Large intestine (tissue), 3 donors: ENCODE measurements at regions not wholly inside any gene's neighbourhood (a gene's known extent, or its start where the extent isn't known, plus 50 kb on each side); places are given as distances from the start of the nearest gene placed in this dataset.

Source experiments
- DNase-seq, 2 donors: peaks; one replicate each; pipeline versions ENCODE4 v3.0.0 to v3.0.0-alpha.2; 2013
- H3K27ac ChIP-seq: one replicate; pipeline ENCODE4 v1.5.1; 2013; ENCODE audit warnings: low read length
- H3K27me3 ChIP-seq: 2 replicates; pipeline ENCODE4 v1.6.1; 2013; ENCODE audit warnings: low read length; ENCODE audit not compliant: control insufficient read depth, insufficient read depth
- H3K36me3 ChIP-seq: 2 replicates; pipeline ENCODE4 v1.6.1; 2013; ENCODE audit warnings: low read length; ENCODE audit not compliant: control insufficient read depth, insufficient read depth
- H3K4me1 ChIP-seq: one replicate; pipeline ENCODE4 v1.6.1; 2013; ENCODE audit warnings: low read length; ENCODE audit not compliant: control insufficient read depth, insufficient read depth
- H3K4me3 ChIP-seq: one replicate; pipeline ENCODE4 v1.5.1; 2013; ENCODE audit warnings: low read length
- H3K9me3 ChIP-seq: one replicate; pipeline ENCODE4 v1.6.1; 2013; ENCODE audit warnings: mild to moderate bottlenecking, low read depth, low read length, moderate library complexity; ENCODE audit not compliant: control insufficient read depth
- WGBS: methylation state at CpG from one replicate; pipeline ENCODE4 v1.1.5; 2013; ENCODE audit warnings: low lambda C conversion rate; ENCODE audit not compliant: insufficient coverage; 5-methylcytosine and 5-hydroxymethylcytosine counted together

DNA sequence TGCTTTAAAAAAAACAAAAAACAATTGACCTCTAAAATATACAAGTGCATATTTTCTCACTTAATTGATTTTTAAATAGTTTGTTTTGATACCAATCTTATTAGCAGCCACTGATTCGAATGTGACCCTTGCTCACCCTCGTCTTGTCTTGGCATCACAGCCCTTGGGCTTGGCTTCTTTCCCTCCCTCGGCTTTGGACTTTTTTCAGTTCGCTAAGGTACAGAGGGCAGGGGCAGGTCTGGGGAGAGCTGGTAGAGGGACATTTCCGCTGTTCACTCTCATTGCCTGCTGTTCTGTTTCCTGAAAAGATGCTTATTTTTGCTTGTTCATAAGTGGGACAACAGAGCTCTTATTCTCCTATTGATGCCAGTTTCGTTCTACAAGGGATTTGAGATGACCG is 88.5 kb upstream of the RPS6KA3 start:
- DNase-seq = no peak
- WGBS = no CpG with 5 or more reads among the region's 7 CpGs
- H3K4me1 ChIP-seq = no peaks in the 10 kb centered on the region
- no peaks in the 10 kb centered on the region for H3K36me3 ChIP-seq
- H3K9me3 ChIP-seq = no peaks in the 10 kb centered on the region
- H3K27me3 ChIP-seq = no peaks in the 10 kb centered on the region
- H3K27ac ChIP-seq = no peak overlapping the region
- H3K4me3 ChIP-seq = no peak overlapping the region

DNA sequence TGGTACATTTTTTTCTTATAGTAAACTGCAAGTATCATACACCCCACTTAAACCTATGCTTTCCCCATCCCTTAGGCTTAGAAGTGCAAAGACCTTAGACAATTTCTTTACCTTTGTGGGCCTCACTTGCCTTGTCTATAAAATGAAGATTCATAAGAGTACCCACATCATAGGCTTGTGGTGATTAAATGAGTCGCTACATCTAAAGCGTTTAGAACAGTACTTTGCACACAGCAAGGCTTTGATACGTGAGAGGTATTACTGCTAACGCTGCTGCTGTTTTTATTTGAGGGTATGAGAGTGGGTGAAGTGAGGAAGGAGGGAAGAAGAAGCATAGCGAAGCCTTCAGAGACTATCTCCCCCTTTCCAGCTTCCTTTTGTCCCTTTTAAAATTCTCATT is 87.8 kb upstream of the RPS6KA3 start:
- no peak for DNase-seq
- H3K36me3 ChIP-seq = no peaks in the 10 kb centered on the region
- no peaks in the 10 kb centered on the region for H3K4me1 ChIP-seq

DNA sequence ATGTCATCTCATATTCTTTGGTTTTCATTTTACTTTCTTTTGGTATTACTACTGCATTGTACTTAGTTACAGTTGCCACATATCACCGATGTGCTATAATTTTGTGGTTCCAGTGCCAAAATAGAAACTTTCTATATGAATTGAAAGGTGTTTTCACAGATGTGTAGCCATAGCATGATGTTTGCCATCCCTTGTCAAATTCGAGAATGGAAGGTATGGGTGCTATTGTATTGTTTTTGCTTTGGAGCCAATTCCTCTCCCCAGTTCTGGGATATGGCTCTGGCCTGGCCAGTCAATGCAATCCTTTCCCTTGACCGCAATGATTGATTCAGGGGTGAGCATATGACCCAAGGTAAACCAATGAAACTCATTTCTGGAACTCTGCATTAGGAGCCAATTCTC is 86.2 kb upstream of the RPS6KA3 start:
- Histone ChIP-seq H3K4me3 (no peak overlapping the region), H3K27ac (no peak overlapping the region), H3K27me3 (no peaks in the 10 kb centered on the region), H3K9me3 (no peaks in the 10 kb centered on the region), H3K36me3 (no peaks in the 10 kb centered on the region), H3K4me1 (no peaks in the 10 kb centered on the region)
- WGBS = no CpG with 5 or more reads among the region's 3 CpGs
- no peak for DNase-seq

More for the DNA sequence above, 87.8 kb upstream of the RPS6KA3 start:
- H3K27me3 ChIP-seq = no peaks in the 10 kb centered on the region
- no peaks in the 10 kb centered on the region for H3K9me3 ChIP-seq
- H3K27ac ChIP-seq = no peak overlapping the region
- no peak overlapping the region for H3K4me3 ChIP-seq
- no CpG with 5 or more reads among the region's 5 CpGs for WGBS

DNA sequence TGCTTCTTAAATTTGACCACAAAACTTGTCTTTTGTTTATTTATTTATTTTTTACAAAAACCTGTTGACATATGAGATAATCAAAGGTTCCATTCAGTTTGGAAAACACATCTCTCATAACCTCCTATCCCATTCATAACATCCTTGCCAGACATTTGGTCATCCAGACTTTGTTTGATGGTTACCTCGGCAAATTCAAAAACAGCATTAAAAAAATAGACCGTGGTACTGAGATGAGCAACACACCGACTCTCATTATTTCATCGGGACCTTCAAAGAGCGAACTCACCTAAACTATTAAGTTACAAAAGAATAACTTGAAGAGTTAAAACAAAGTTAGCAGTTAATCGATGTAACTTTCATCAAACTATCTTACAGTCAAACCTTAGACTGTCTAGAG is 85.8 kb upstream of the RPS6KA3 start:
- H3K4me1 ChIP-seq = no peaks in the 10 kb centered on the region
- H3K27me3 ChIP-seq = no peaks in the 10 kb centered on the region
- H3K36me3 ChIP-seq = no peaks in the 10 kb centered on the region
- no peak overlapping the region for H3K27ac ChIP-seq
- no CpG with 5 or more reads among the region's 6 CpGs for WGBS
- no peak overlapping the region for H3K4me3 ChIP-seq
- H3K9me3 ChIP-seq = no peaks in the 10 kb centered on the region
- DNase-seq = no peak

DNA sequence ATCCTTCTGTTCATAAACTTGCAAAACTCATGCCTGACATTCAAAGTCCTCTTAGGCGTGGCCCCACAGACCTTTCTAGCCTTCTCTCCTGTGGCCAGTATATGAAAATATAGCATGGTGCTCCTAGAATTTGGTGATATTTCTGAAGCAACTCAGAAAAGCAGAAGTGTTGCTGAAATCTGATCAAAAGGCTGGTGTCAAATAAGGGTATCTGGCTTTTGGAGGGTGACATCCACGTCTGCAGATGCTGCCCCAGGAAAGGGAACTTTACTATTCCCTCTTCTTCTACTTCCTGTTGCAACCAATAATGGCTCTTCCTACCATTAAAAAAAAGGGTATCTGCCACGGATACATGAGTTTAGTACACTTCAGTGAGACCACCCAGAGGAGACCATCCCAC is 83.9 kb upstream of the RPS6KA3 start:
- no peak overlapping the region for H3K27ac ChIP-seq
- DNase-seq = peak; percentile 5 to 19
- H3K4me1 ChIP-seq = no peaks in the 10 kb centered on the region
- H3K4me3 ChIP-seq = no peak overlapping the region
- no peaks in the 10 kb centered on the region for H3K36me3 ChIP-seq
- no peaks in the 10 kb centered on the region for H3K9me3 ChIP-seq
- no CpG with 5 or more reads among the region's 3 CpGs for WGBS
- no peaks in the 10 kb centered on the region for H3K27me3 ChIP-seq

DNA sequence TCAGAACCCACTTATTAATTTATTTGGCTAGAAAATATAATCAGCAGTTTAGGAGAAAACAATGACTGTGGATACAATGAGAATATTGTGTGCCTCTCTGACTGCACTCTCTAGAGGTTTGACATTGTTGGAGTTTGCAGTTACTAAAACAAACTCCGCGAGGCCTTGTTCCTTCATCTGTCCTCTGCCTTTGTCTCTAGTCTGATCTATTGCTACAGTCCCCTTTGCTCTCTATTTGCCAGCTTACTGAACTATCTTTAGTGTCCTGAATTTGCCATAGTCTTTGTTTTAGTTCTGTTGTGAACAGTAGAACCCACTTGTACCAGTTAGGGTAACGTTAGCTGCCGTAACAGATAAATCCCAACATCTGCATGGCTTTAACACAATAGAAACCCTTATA is 81.4 kb upstream of the RPS6KA3 start:
- H3K4me3 ChIP-seq = no peak overlapping the region
- no peak overlapping the region for H3K27ac ChIP-seq
- whole genome bisulfite sequencing = no CpG with 5 or more reads among the region's 4 CpGs
- H3K9me3 ChIP-seq = no peaks in the 10 kb centered on the region
- H3K36me3 ChIP-seq = no peaks in the 10 kb centered on the region
- H3K4me1 ChIP-seq = no peaks in the 10 kb centered on the region
- no peak for DNase-seq
- no peaks in the 10 kb centered on the region for H3K27me3 ChIP-seq

DNA sequence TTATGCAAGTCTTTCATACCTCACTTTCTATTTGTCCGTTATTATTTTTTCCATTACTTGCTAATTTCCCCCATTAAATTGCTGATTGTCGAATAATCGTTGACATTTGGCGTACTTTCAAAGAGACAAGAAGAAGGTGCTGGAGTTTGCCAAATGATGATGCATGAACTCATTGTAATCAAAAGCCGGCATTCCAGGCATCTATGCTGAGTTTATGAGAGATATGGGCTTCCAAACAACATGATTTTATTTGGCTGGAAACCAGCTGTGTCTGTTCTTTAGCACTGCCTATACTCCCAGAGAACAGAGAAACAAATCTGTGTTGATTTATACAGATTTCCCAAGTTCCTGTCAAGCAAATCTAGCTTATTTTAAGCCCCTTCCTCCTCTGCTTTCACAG is 80.8 kb upstream of the RPS6KA3 start:
- H3K9me3 ChIP-seq = no peaks in the 10 kb centered on the region
- no peaks in the 10 kb centered on the region for H3K4me1 ChIP-seq
- H3K27ac ChIP-seq = no peak overlapping the region
- no peaks in the 10 kb centered on the region for H3K36me3 ChIP-seq
- H3K4me3 ChIP-seq = no peak overlapping the region
- no CpG with 5 or more reads among the region's 5 CpGs for WGBS
- no peaks in the 10 kb centered on the region for H3K27me3 ChIP-seq
- peak in 1 of 2 donors; percentile 5 for DNase-seq

DNA sequence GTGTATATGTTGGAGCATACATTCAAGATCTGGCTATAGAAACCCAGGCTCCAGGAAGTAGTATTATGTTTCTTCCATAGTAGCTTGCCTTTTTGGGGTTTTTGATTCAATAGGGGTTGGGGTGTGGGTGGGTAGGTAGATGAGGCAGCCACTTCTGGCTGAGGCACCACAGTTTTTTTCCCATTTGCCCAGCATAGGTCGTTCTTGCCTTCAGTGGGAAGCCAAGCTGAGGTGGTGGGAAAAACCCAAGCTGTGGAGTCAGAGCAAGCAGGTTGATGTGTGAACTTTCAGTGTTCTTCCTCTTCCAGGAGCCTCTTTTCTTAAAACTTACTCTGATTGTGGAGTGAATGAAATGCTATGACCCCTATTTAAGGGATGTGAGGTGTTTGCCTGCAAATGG is 67.0 kb upstream of the RPS6KA3 start:
- Histone ChIP-seq H3K4me3 (no peak overlapping the region), H3K27me3 (no peaks in the 10 kb centered on the region), H3K4me1 (no peaks in the 10 kb centered on the region), H3K27ac (no peak overlapping the region), H3K36me3 (no peaks in the 10 kb centered on the region), H3K9me3 (no peaks in the 10 kb centered on the region)
- WGBS = no CpG with 5 or more reads among the region's 1 CpG
- DNase-seq = no peak

DNA sequence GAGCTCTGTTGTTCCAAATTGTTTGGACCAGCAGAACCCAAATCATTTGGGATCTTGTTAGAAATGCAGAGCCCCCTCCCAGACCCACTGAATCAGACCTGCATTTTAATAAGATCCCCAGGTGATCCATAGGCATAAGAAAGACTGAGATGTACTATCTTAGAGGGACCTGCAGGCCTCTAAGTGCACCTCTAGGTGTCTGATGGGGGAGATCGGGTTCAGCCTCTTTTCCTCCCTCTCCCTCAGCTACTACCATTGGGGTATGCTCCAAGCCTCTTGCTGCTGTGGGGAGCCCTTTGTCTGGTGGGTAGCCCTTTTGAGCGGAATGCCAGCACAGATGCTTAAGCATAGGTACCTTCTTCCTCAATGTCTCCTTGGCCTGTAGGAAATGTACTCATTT is 63.8 kb upstream of the RPS6KA3 start:
- no peaks in the 10 kb centered on the region for H3K36me3 ChIP-seq
- no peaks in the 10 kb centered on the region for H3K9me3 ChIP-seq
- no CpG with 5 or more reads among the region's 2 CpGs for WGBS
- H3K27ac ChIP-seq = no peak overlapping the region
- H3K4me3 ChIP-seq = no peak overlapping the region
- DNase-seq = no peak
- no peaks in the 10 kb centered on the region for H3K27me3 ChIP-seq
- no peaks in the 10 kb centered on the region for H3K4me1 ChIP-seq

DNA sequence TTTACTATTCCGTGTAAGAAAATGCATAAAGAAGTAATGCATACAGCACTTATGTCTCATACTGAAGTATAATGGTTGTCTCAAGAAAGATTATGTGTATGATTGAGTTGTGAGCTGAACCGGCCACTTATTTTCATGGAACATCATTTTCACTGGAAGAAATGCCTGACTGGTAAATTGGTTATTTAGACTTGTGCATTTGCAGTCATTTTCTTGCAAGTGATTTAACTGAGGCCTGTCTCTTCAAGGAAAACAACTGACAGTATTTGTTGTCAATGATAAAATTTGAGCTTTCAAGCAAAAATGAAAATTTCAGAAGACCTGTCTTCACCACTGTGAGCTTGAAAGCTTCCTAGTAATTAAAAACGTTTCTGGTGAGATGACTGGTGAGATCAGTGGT is 62.7 kb upstream of the RPS6KA3 start:
- no peak overlapping the region for H3K4me3 ChIP-seq
- no peak overlapping the region for H3K27ac ChIP-seq
- H3K27me3 ChIP-seq = no peaks in the 10 kb centered on the region
- 100% methylated on average over 1 of the region's 3 CpGs for WGBS
- DNase-seq = no peak
- H3K4me1 ChIP-seq = no peaks in the 10 kb centered on the region
- H3K9me3 ChIP-seq = no peaks in the 10 kb centered on the region
- no peaks in the 10 kb centered on the region for H3K36me3 ChIP-seq

DNA sequence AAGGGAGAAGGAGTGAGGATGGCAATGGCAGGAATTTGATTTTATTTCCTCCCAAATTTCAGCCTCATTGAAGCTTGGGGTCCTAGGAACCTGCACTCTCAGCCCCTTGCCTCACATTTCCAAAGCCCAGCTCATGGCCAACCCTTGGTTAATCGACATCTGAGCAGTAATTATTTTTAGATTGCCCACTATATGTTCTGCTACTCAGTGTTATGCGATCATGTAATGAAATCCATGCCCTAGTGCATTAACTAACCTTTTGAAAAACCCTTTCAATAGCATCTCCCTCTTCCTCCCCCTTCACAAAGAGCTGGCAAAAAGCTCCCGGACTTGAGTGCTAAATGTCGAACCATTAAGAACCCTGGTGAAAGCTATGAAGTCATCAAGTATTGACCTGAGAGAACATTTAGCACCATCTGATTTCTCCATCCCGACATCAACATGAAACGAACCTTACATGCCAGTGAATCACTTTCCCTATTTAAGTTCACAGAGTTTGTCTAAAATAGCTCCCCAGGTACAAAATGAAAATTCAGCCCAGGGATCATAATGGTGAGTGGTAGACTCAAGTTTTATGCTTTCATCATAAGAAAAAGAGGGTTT is 59.2 kb upstream of the RPS6KA3 start:
- Histone ChIP-seq H3K36me3 (no peaks in the 10 kb centered on the region), H3K9me3 (no peaks in the 10 kb centered on the region), H3K4me3 (no peak overlapping the region), H3K4me1 (no peaks in the 10 kb centered on the region), H3K27ac (no peak overlapping the region), H3K27me3 (no peaks in the 10 kb centered on the region)
- no peak for DNase-seq
- WGBS = no CpG with 5 or more reads among the region's 6 CpGs
